ENCODE measurements at regions not wholly inside any gene's neighbourhood (a gene's known extent, or its start where the extent isn't known, plus 50 kb on each side); places are given as distances from the start of the nearest gene placed in this dataset.

DNA sequence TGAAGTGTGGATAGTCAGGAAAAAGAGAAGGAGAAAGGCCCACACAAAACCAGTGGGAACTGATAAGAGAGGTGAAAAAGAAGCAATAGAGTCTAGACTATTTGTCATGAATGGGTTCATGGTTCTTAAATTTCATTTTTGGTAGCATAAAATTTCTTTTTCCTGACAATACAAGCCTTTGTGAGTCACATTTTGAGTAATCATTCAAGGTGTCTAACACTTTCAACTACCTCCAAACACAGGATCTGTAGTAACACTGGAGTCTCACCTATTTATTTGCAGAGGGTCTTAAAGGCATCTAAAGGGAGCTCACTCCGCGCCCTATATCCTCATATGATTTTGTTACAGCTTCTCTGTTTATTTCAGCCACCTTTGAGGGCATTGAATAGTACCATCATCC is 96.0 kb downstream of the SAMD9 start:
- TF ChIP-seq POLR2A (IDR thresholded peaks at IDR 0.05), result no peak
- no peak for TF ChIP-seq CTCF (IDR thresholded peaks at IDR 0.05)
